ENCODE measurements at regions not wholly inside any gene's neighbourhood (a gene's known extent, or its start where the extent isn't known, plus 50 kb on each side); places are given as distances from the start of the nearest gene placed in this dataset.

DNA sequence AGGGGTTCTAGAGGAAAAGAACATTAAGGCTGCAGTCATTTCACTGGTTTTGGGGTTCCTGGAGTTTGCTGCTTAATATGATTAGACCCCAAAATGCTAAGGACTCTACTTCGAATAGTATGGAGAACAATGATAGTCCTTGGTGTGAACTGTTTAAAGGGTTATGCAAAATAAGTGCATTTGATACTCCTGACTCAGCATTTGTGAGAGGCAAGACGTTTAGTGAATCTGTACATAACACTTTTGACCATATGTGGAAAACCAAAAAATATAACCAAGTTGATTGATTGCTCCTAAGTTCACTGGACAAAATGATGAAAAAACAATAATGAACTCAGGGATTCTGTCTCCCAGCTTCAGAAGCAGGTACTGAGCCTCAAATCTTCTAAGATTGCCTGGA, 414.1 kb downstream of the SH3BGRL start:
- FAIRE-seq (no peak), DNase-seq (ENCODE audit: low read depth in 1 of 2, low spot score in 2 of 2) (no peak)
- no peaks in the 10 kb centered on the region for H3K36me3 ChIP-seq (ENCODE audit: control insufficient read depth in 2 of 4, insufficient read depth in 4 of 4, low read length in 3 of 4)
- H2BK5ac ChIP-seq (ENCODE audit: low read depth, low read length) = no peak overlapping the region
- no peak overlapping the region for H3K14ac ChIP-seq (ENCODE audit: insufficient read length)
- H4K5ac ChIP-seq (ENCODE audit: insufficient read length, low read depth, low read length) = no peak overlapping the region
- no peak overlapping the region for H2BK120ac ChIP-seq (replicated peaks; ENCODE audit: low read depth, low read length)
- no peaks in the 10 kb centered on the region for H3K79me1 ChIP-seq (ENCODE audit: low read depth, low read length)
- no peaks in the 10 kb centered on the region for H4K20me1 ChIP-seq (replicated peaks in 1 of 2; ENCODE audit: control insufficient read depth in 1 of 2, insufficient read depth in 2 of 2, low read length in 2 of 2)
- POLR2A ChIA-PET (ENCODE audit: partially characterized antibody) = no interaction called here
- WGBS, 2 experiments (ENCODE audit: extremely low coverage in 1 of 2, insufficient coverage in 1 of 2, insufficient read length in 1 of 2, insufficient replicate concordance in 2 of 2, low coverage in 1 of 2, low lambda C conversion rate in 2 of 2, missing lambda C conversion rate in 1 of 2) = 89% methylated on average over 2 of the region's 2 CpGs; no CpG with 5 or more reads in 1 of the 2 experiments
- no peak overlapping the region for H3K4ac ChIP-seq (replicated peaks; ENCODE audit: insufficient read length, low read depth, low read length)
- no peak overlapping the region for H4K91ac ChIP-seq (replicated peaks; ENCODE audit: insufficient read length, low read length)
- H2BK12ac ChIP-seq (ENCODE audit: low read depth, low read length) = no peak overlapping the region
- no peak overlapping the region for H3K27ac ChIP-seq (ENCODE audit: low read depth, low read length)
- H3K23me2 ChIP-seq (ENCODE audit: low read depth, low read length) = no peaks in the 10 kb centered on the region
- H3K27me3 ChIP-seq (replicated peaks in 1 of 4; ENCODE audit: control insufficient read depth in 3 of 4, extremely low read depth in 1 of 4, insufficient read depth in 3 of 4, low read length in 3 of 4) = no peaks in the 10 kb centered on the region
- H3K56ac ChIP-seq (replicated peaks; ENCODE audit: insufficient read length, low read depth, low read length) = no peak overlapping the region
- no peak overlapping the region for H3K4me2 ChIP-seq (ENCODE audit: insufficient read depth in 1 of 2, low read depth in 2 of 2, low read length in 2 of 2)
- no peak overlapping the region for H3K23ac ChIP-seq (ENCODE audit: insufficient read length)
- no peak overlapping the region for H3K4me3 ChIP-seq (ENCODE audit: extremely low read depth in 1 of 4, insufficient read depth in 2 of 4, low read depth in 3 of 4, low read length in 4 of 4)
- no peaks in the 10 kb centered on the region for H3K4me1 ChIP-seq (replicated peaks in 1 of 4; ENCODE audit: control insufficient read depth in 3 of 4, insufficient read depth in 4 of 4, low read length in 3 of 4)
- H2AK5ac ChIP-seq (ENCODE audit: low read depth, low read length) = no peak overlapping the region
- H3K9ac ChIP-seq (replicated peaks in 1 of 4; ENCODE audit: extremely low read depth in 1 of 4, low read depth in 3 of 4, low read length in 3 of 4) = no peak overlapping the region
- H3K9me3 ChIP-seq (ENCODE audit: insufficient read depth in 2 of 2, low read depth in 1 of 2, low read length in 1 of 2) = no peaks in the 10 kb centered on the region; a peak in 1 of 4 replicates
- no peak overlapping the region for H2BK20ac ChIP-seq (ENCODE audit: low read length)
- H4K8ac ChIP-seq (ENCODE audit: extremely low read depth, insufficient read depth, low read length) = no peak overlapping the region
- no peak overlapping the region for H2BK15ac ChIP-seq (ENCODE audit: low read length)
- CTCF ChIA-PET (ENCODE audit: partially characterized antibody) = no interaction called here
- no peak overlapping the region for H3K18ac ChIP-seq (ENCODE audit: extremely low read depth, low read length)
- no peak overlapping the region for H2AFZ ChIP-seq (ENCODE audit: low read length)
- H3K79me2 ChIP-seq (ENCODE audit: control insufficient read depth in 1 of 2, insufficient read depth in 2 of 2, low read length in 2 of 2) = no peaks in the 10 kb centered on the region
- TF ChIP-seq RFX5 (IDR thresholded peaks at IDR 0.05; ENCODE audit: borderline replicate concordance, low read depth, low read length) (no peak), RNF2 (IDR thresholded peaks at IDR 0.05; ENCODE audit: borderline replicate concordance, low read depth, low read length, missing control alignments, poor library complexity, severe bottlenecking) (no peak), SP2 (IDR thresholded peaks at IDR 0.05; ENCODE audit: low read length) (no peak), JUND (IDR thresholded peaks at IDR 0.05; ENCODE audit: low read length) (no peak), EP300 (IDR thresholded peaks at IDR 0.05; ENCODE audit: borderline replicate concordance in 1 of 2, low read depth in 2 of 2, low read length in 2 of 2) (no peak), KDM4A (IDR thresholded peaks at IDR 0.05; ENCODE audit: low read depth, low read length, severe bottlenecking) (no peak), BRCA1 (IDR thresholded peaks at IDR 0.05; ENCODE audit: low read depth, low read length) (no peak), SP1 (IDR thresholded peaks at IDR 0.05; ENCODE audit: low read depth, low read length) (no peak)
- TF ChIP-seq, protein P1, sequence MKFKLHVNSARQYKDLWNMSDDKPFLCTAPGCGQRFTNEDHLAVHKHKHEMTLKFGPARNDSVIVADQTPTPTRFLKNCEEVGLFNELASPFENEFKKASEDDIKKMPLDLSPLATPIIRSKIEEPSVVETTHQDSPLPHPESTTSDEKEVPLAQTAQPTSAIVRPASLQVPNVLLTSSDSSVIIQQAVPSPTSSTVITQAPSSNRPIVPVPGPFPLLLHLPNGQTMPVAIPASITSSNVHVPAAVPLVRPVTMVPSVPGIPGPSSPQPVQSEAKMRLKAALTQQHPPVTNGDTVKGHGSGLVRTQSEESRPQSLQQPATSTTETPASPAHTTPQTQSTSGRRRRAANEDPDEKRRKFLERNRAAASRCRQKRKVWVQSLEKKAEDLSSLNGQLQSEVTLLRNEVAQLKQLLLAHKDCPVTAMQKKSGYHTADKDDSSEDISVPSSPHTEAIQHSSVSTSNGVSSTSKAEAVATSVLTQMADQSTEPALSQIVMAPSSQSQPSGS (IDR thresholded peaks at IDR 0.05; ENCODE audit: low read length) = no peak
- TF ChIP-seq, protein P2, sequence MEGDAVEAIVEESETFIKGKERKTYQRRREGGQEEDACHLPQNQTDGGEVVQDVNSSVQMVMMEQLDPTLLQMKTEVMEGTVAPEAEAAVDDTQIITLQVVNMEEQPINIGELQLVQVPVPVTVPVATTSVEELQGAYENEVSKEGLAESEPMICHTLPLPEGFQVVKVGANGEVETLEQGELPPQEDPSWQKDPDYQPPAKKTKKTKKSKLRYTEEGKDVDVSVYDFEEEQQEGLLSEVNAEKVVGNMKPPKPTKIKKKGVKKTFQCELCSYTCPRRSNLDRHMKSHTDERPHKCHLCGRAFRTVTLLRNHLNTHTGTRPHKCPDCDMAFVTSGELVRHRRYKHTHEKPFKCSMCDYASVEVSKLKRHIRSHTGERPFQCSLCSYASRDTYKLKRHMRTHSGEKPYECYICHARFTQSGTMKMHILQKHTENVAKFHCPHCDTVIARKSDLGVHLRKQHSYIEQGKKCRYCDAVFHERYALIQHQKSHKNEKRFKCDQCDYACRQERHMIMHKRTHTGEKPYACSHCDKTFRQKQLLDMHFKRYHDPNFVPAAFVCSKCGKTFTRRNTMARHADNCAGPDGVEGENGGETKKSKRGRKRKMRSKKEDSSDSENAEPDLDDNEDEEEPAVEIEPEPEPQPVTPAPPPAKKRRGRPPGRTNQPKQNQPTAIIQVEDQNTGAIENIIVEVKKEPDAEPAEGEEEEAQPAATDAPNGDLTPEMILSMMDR (IDR thresholded peaks at IDR 0.05; ENCODE audit: control extremely low read depth in 1 of 3, insufficient read depth in 1 of 3, low read depth in 1 of 3, low read length in 3 of 3) = no peak

Measured in H1 (cell line).